Stimulated activated CD4-positive, alpha-beta T cell treated with anti-CD3 and anti-CD28 coated beads, Interleukin-4, amount 100 ng/mL, for 1 hour (primary cell): ENCODE measurements at regions not wholly inside any gene's neighbourhood (a gene's known extent, or its start where the extent isn't known, plus 50 kb on each side); places are given as distances from the start of the nearest gene placed in this dataset.
"Not testable (repeated sequence)": the region's sequence is repeated elsewhere in the genome, so short reads cannot be mapped to it uniquely, and the experiment has no call there.

Source experiments
- DNase-seq: peaks from one replicate; pipeline ENCODE4 v3.0.0-alpha.2; 2020

DNA sequence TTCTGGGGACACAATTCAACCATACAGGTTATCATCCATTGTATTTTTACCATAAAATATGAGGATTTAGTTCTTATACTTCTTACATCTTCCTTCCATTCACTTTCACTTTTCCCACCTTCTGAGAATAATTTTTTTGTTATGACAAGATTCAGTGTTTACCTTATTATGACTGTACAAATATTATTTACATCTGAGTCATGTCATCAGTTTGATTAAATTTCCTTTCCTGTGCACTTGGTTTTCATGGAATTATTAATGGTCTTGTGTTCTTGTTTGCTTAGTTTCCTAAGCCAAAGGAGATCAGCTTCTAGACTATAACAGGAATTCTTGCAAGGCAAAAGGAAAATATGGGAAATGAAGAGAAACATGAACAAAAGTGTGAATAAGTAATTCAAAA is 366.5 kb downstream of the TMEM38B start:
- DNase-seq, result no peak

DNA sequence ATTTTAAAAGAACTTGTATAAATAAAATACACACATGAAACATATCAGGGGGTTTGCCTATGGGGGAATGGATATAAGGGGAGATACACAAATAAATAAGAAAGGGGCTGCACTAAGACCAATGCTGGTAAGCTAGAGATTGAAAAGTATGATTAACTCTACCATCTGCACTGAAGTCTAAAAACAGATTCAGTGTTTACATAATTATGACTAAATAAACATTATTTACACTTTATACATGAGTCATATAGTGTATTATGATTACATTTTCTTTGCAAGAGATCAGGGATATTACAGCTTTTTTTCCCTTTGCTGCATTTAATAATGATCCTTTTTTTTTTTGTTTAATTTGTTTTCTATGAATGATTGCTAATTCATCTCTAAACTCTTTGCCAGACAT is 367.9 kb downstream of the TMEM38B start:
- DNase-seq, result no peak

DNA sequence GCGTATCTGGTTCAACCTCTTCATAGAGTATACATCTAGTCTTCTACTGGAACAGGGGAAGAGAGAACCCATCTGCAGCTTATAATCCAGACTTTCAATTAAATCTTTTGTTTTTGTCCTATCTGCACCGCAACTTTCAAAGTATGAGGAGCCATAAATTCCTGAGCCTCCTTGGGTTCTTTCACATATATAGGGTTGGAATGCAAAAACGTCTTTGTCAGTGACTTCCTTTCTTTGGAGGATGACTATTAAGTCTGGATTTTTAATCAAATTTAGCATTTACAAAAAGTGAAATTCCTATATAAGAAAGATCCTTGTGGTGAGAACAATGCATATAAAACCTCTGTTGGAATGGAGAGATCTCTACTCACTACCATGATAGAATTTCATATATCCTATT is 370.8 kb downstream of the TMEM38B start:
- no peak for DNase-seq

DNA sequence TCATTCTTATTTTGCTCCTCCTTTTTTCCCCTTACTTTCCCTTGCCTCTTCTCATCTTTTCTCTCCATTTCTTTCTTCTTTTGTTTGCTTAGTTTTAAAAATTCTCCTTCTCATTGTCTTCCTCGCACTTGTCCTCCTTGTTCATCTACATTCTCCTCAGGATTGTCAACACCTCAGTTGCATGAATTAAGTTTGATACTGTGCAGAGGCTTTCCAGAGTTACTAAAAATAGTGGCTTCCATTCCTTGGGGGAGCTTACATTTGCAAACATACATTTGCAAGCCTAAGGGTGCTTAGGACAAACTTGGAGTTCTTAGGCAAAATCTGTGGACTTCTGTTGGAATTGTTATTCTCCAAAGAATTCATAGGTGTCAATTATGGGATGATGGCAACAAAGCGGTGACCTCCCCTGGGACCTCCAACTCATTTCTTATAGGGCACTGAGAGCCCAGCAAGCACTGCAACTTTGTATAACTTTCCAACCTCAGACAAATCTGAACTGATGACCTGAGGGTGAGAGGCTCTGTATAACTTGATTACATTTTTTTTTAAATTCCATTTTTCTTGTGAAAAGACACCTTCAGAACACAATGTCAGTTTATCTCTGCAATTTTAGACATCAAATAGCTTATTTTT is 371.4 kb downstream of the TMEM38B start:
- DNase-seq, result no peak

DNA sequence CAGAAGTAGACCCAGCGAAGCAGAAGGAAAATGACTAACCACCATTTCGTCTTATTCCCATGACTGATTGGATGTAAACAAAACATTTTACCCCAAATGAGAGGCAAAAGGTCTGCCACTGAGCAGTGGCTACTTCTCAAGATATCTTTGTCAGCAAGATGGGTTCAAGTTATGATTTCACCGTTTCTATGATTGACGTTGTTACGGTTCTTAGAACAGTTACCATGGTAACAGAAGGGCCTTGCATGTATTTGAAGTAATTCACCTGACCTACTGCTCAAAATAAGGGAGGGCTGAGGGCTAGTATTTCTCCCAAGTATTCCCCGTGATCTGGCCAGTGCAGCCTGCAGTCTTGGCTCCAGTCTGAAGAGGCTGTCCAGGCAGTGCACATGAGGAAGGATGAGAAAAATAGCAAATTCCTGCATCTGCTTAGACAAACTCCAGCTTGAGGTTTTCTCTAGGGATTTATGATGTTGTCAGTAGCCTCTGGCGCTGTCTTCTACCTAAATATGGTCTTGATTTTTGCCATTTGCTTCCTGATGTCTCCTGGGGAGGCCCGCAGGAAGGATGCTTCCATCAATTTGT is 372.7 kb downstream of the TMEM38B start:
- DNase-seq, result no peak

DNA sequence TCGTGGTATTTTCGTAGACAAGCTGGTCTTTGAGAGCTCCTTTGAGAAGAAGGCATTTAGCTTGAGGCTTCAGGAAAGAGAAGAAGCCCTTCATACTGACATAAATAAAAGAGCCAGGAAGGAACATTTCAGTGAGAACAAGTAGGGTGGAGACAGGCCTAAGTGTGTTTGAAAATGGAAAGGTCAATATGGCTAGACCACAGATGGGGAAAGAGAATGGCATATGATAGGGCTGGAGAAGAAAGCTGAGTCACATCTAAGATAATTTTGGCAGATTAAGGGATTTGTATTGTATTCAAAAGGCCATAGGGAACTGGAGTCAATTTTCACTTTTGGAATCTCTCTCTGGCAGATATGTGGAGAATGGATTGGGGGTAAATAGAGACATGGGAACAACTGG is 374.9 kb downstream of the TMEM38B start:
- no peak for DNase-seq

DNA sequence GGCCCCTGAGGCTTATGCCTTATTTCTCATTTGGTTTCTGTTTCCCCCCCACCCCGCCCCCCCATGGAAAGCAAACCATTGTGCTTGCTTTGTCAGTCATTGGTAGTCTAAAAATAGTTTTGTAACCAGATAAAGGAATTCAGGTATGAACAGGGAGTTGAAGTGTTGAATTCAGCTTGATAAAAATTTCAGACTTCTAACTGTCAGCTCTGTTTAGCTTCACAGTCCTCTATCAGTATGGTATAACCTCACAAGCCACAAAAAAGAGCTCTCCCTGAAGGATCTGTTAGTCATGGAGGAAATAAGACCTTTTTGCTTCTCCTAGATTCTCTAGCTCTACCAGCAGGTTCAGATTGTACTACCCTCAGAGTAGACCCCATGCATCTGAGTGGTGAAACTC is 378.1 kb downstream of the TMEM38B start:
- DNase-seq, result no peak

DNA sequence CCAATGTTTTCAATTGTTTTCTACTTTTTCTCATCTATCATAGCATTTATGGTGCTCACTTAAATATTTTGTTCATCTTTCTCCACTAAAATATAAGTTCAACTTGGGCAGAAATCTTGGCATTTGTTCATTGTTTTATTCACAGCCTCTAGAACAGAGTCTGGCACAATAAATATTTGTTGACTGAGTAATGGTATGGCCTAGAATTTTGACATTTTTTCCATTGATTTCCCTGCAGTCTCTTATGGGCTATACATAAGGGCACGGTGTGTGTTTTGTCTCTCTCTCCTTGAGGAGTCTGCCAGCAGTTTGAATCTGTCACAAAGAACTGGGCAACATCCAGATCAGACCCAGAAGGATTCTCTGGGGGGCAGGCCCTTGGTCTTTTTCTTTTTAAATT is 379.7 kb downstream of the TMEM38B start:
- no peak for DNase-seq

DNA sequence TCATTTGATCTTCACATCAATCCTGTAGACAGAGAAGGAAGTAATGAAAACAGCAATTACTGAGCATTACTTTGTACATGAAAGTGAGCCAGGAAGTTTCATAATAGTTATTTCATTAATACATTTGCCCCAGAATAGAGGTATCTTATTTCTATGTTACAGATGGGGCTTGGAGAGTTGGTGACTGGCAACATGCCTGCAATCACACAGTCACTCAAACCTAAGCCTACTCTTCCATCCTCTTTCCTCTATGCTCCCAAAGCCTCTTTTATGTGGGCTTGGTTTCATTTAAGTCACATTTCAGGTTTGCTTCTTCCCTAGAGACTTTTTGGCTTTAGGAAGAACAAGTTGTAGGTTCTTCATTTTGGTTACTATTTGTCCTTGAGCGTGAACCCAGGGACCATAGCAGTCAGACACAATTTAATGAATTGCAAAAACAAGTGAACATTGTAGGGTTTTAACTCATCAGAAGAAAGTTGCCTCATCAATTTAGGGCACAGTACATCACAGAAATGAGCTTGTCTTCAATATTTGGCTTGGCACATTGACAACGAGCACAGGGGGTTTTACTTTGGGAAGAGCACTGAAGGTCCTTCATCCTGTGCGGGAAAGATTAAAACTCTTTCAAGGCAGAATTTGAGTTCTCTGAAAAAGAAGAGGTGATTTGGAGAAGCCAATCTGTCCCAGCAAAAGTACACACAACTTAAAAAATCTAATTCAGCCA is 381.1 kb downstream of the TMEM38B start:
- no peak for DNase-seq

DNA sequence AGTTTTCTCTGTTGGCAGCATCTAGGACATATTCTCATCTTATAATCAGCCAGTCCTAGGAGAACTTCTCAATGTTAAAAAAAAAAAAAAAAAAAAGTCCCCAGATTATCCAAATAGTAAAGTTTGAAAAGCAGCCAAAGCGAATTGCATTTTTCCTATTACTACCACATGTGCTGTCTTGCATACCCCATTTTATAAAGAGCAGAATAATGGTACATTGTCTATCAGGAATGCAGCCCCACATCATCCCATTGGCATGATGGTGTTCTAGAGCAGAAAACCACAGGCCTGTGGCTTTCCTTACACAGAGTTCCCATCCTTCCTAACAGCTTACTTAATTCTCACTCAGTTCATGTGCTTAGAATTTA is 381.6 kb downstream of the TMEM38B start:
- no peak for DNase-seq

DNA sequence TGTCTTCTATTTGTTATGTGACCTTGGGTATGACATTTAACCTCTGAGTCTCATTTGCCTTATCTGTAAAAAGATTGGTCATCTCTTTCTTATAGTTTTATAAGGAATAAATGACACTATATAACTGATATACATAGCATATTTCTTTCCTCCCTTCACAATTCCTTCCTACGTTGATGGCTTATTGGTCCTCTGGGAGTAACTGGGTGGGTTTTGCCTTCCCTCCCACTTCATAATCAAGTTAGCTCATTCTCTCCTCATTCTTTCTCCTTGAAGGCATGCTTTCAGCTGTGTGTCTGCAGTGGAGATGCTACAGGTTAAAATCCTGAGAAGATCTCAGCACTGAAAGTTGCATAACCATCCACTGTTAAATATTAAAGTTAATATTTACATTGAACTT is 382.4 kb downstream of the TMEM38B start:
- no peak for DNase-seq

DNA sequence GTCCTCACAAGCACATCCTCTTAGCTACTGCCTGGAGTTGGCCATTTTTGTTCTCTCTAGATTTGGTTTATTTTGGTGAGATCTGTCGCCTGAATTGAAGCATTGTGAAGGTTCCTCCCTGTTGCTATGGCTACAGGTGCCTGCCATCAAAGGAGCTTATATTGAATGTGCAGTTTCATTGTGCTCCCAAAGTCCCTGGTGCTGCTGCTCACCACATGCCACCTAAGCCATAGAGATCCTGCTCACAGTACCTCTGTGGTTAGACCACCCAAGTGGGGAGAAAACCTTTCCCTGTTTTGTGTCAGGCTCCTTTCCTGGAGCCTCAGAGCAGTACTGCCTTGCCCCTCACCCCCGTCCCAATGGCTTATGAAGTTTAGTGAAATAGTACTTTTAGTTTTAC is 383.4 kb downstream of the TMEM38B start:
- DNase-seq, result no peak

DNA sequence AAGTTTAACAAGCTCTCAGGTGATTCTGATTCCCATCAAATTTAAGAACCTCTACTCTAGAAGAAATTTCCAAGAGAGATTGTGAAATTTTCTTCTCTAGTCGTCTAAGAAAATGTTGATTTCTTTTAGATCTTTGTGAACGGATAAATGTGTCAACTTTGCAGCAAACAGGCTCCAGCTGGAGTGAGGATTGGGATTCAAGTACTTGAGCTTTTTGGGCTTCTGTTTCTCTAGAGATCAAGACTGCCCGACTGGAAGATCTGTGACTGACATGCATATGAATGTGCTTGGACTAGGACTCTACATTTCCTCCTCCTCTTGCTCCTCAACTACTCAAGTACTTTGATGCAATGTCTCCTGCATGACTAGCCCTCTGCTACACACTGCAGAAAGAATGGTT is 388.3 kb downstream of the TMEM38B start:
- no peak for DNase-seq

DNA sequence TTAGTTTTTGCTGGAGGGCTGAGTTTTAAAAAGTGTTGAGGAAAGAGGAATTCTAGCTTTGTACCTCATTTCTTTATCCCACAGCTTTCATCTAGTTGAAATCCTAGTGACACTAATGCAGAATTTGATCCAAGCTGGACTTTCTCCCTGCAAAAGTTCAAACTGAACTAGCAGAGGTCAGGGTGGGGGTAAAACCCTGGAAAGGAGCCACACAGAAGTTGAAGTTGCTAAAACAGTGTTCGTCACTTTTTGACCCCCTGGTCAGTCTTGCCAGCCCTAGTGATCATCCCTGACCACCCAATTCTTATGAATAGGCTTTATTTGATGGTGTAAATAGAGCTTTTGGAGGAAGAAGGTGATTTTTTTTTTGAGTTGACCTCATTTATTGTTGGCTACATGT is 390.4 kb downstream of the TMEM38B start:
- no peak for DNase-seq

DNA sequence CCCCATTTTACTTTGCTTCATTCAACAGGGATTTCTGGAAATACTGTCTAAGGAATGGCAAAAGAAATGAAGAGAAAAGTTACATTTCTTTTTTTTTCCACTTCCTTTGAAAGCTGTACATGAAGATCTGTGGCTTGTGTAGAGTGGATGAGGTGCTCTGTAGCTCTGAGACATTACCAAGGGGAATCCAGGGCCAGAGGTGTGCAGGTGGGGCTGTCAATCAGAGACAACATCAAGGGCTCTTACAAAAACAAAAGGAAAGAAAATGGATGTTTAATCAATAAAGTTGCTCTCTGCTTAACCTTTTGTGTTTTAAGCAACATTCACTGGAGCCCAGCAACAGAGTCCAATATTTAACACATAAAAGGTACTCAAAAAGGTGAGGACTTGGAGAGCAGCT is 391.1 kb downstream of the TMEM38B start:
- no peak for DNase-seq

DNA sequence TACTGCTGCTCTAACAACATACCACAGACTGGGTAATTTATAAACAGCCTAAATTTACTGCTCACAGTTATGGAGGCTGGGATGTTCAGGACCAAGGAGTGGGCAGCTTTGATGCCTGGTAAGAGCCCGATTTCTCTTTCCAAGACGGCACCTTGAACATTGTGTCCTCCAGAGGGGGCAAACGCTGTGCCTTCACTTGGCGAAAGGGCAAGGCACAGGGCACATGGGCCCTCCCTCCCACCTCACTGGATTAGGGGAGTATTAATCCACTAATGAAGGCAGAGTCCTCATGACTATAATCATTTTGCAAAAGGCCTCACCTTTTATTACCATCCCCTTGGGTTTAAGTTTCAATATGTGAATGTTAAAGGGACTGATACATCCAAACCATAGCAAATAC is 397.7 kb downstream of the TMEM38B start:
- no peak for DNase-seq

DNA sequence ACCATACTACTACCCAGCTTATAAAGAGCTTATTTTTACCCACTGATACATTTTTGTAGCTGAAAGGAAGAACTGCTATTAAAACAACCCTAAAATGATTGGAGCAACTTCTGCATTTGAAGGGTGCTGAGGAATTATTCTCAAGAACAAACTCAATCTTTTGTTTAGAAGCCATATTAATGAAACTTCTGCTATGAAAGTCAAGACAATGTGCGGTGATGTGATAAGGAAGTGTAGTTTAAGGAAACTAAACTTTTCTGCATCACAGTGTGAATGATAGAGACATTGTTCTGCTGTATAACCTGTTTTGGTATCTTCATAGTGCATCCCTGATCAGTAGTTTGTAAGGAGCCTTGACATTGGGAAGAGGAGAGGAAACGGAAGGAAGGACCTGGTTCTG is 408.5 kb downstream of the TMEM38B start:
- DNase-seq, result no peak

DNA sequence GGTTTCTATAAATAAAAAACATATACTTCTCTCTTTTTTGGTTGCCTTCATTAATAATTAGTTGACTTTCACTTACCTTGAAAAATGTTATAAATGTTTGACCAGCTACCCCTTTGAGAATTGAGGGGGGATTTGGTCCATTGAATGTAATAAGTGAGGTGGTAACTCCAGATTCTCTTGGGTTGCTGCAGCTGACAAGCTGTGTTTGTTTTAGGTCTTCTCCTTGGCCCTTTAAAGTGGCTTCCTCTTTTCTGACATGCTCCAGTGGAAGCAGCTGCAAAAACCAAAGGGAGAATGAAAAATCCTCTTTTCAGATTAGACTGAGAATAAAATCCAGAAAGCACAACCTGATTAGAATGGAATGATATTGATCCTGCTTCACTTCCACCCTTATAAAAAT is 410.5 kb downstream of the TMEM38B start:
- no peak for DNase-seq

DNA sequence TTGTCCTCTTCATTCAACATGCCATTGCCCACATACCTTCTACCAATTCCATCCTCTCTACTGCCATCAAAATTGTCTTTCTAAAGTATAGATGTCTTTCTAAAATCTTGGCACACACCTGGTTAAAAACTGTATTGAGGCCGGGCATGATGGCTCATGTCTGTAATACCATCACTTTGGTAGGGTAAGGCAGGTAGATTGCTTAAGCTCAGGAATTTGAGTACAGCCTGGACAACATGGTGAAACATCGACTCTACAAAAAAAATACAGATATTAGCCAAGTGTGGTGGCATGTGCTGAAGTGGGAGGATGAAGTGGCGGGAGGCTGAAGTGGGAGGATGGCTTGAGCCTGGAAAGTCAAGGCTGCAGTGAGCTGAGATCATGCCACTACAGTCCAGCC is 412.1 kb downstream of the TMEM38B start:
- DNase-seq, result no peak

DNA sequence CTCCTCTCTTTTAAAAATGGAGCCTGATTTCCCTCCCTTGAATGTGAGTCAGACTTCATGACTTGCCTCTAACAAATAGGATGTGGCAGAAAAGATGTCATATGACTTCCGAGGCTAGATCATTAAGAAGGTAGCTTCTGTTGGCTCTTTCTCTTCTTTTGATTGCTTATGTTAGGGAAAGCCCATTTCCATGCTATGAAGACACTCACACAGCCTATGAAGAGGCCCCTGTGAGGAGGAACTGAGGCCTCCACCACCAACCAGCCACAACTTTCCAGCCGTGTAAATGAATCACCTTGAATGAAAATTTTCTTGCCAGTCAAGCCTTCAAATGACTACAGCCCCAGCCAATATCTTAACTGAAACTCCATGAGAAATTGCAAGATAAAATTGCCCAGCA is 413.4 kb downstream of the TMEM38B start:
- DNase-seq, result no peak

DNA sequence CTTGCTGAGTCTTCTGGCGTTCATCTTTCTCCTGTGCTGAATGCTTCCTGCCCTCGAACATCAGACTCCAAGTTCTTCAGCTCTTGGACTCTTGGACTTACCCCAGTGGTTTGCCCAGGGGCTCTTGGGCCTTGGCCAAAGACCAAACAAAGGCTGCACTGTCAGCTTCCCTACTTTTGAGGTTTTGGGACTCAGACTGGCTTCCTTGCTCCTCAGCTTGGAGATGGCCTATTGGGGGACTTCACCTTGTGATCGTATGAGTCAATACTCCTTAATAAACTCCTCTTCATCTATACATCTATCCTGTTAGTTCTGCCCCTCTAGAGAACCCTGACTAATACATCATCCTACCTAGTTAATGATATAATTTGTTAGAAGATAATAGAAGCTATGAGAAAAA is 415.4 kb downstream of the TMEM38B start:
- not testable (repeated sequence) for DNase-seq

DNA sequence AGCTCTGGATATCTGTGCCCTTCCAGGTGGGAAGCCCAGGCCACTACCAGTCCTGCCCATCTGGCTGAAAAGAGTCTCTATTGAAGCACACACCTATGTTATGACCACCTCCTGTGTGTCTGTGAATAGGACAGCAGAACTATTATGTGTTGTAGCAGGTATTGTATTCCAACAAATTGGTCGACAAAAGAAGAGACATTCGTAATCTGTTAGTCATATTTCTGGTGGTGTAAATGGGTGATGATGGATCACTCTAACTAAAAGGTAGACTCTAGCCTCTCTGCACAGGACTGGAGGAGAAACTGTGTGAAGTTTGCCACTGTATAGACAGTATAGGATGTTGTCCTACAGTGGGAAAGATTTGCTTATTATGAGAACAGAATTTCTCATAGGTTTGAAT is 416.1 kb downstream of the TMEM38B start:
- no peak for DNase-seq

DNA sequence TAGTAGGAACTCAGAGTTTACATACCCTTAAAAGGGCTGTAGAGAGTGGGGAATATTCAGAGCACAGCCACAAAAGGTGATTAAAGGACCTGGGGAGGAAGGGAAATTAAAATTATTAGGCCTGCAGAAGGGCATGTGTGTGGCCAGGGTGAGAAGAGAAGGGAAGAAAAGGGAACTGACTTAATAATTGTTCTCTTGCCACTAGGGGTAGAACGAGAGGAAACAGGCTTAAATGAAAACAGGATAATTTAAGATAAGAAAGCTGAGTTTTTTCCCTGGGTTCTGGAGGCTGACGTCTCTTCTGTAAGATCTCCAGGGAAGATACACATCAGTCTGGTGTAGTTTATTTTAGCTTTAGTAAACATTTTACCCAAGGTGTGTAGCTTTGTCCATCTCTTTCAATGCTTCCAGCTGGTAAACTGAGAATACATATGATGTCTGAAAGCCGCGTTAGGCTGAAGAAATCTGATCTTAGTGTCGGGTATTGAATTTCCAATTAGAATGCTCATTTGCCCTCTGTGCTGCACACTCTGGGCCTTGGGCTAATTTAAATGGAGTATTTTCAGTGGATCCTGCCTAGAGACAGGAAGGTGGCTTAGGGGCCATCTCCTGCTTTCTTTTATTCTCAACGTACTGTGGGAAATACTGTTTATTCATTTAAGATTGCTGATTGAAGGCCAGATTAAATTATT is 416.8 kb downstream of the TMEM38B start:
- no peak for DNase-seq

DNA sequence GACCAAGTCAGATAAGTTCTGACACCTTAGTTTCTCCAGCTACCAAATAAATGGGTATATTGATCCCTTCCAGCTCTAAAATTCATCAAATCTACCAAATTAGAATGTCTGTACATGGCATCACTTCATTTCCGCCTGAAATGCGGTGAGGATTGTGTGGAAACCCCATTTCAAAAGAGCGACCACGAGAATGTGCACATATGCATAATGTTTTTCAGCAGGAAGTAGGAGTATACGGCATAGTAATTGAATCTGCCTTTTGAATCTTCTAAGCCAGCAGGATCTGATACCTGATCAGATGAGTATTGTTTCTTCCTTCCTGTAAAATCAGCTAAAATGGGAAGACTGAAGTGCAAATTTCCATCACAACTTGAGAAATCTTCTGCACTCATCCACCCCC is 418.6 kb downstream of the TMEM38B start:
- DNase-seq, result no peak
